ENCODE measurements at regions not wholly inside any gene's neighbourhood (a gene's known extent, or its start where the extent isn't known, plus 50 kb on each side); places are given as distances from the start of the nearest gene placed in this dataset.

DNA sequence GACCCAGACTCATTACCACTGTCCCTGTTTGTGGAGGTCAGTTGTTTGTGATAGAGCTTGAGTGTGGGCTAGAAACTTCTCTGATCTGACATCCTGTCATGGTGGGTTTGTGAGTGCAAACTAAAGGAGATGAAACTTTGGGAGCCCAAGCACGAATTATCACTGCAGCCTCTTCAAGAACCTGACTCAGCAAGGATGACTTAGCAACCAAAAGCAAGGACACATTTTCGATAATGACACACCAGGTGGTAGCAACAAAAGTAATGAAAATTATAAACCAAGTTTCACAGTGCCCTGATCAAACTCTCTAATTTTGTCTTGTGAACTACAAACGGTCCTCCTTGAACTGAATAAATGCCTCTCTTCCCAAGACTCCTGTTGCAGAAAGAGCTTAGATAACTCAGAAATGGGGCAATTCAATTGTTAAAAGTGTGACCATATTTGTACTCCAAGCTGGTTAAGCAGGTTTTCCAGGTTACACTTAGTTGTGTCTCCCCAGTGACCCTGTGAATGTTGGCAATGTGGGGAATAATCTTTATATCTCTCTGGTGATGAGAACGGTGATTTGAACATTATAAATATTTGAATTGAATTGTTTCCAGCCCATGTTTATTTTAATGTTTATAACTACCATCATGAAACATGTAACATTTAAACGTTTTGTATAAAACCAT lies 52.6 kb upstream of the ATP8A1 start:
- TF ChIP-seq CTCF (conservative IDR thresholded peaks at IDR 0.05; ENCODE audit: control insufficient read depth, insufficient read depth, low read depth, low read length) = no peak
- no peak for DNase-seq (ENCODE audit: low read depth)

DNA sequence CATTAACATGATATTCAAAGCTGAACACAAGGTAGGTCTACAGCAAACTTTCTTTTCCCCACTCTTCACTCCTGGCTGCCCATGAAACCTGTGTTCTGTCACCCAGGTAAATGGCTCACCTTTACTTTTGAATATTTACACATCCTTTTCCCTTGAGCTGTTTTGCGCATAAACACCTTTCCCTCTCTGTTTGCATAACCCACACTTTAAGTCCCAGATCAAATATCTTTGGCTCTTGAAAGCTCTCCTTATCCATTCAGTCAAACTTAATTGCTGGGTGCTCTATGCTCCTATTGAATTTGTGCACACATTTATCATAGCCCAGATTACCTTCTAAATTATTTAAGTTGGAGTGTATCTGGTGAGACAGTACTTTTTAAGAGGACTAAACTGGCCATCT lies 51.7 kb upstream of the ATP8A1 start:
- H3K4me3 ChIP-seq (ENCODE audit: control insufficient read depth, low read depth, low read length) = no peak overlapping the region
- DNase-seq (ENCODE audit: low read depth) = no peak
- TF ChIP-seq CTCF (conservative IDR thresholded peaks at IDR 0.05; ENCODE audit: control insufficient read depth, insufficient read depth, low read depth, low read length) = no peak

More for the DNA sequence above, 52.6 kb upstream of the ATP8A1 start:
- H3K4me3 ChIP-seq (ENCODE audit: control insufficient read depth, low read depth, low read length) = no peak overlapping the region
